Neural cell (in vitro differentiated cells): ENCODE measurements at regions not wholly inside any gene's neighbourhood (a gene's known extent, or its start where the extent isn't known, plus 50 kb on each side); places are given as distances from the start of the nearest gene placed in this dataset.

Experiments used
- H2AFZ ChIP-seq: fragments of 200-600, 300-800 bp; sonication (generic), shearing (Covaris generic); 2 replicates; pipeline ENCODE4 v1.6.0; 2014; ENCODE audit warnings: low read depth, mild to moderate bottlenecking, antibody characterized with exemption, low read length, moderate library complexity
- H3F3A ChIP-seq: fragments of 200-600 bp; shearing (Covaris generic); 2 replicates; pipeline ENCODE4 v1.6.1; 2016; ENCODE audit warnings: mild to moderate bottlenecking, moderate library complexity, mixed read lengths, antibody characterized with exemption, low read length; ENCODE audit not compliant: insufficient read depth, poor library complexity, severe bottlenecking
- H3K27ac ChIP-seq: fragments of 200-600, 300-800 bp; sonication (generic), shearing (Covaris generic); 2 replicates; pipeline ENCODE4 v1.5.1; 2014; ENCODE audit warnings: mild to moderate bottlenecking, low read length, moderate library complexity
- H3K27me3 ChIP-seq: fragments of 300-800, 200-600 bp; sonication (generic), shearing (Covaris generic); 2 replicates; pipeline ENCODE4 v1.6.0; 2014; ENCODE audit warnings: mild to moderate bottlenecking, low read depth, low read length, moderate library complexity; ENCODE audit not compliant: insufficient read depth
- H3K36me3 ChIP-seq: fragments of 300-800, 200-600 bp; sonication (generic), shearing (Covaris generic); 2 replicates; pipeline ENCODE4 v1.5.1; 2014; ENCODE audit warnings: mild to moderate bottlenecking, antibody characterized with exemption, low read length, moderate library complexity; ENCODE audit not compliant: insufficient read depth
- H3K4me2 ChIP-seq: fragments of 300-800, 200-600 bp; sonication (generic), shearing (Covaris generic); 2 replicates; pipeline ENCODE4 v1.6.0; 2014; ENCODE audit warnings: mild to moderate bottlenecking, low read length
- H3K4me3 ChIP-seq: fragments of 300-800, 200-600 bp; sonication (generic), shearing (Covaris generic); 2 replicates; pipeline ENCODE4 v1.5.1; 2014; ENCODE audit warnings: mild to moderate bottlenecking, low read length, moderate library complexity
- H3K79me2 ChIP-seq: fragments of 200-600 bp; shearing (Covaris generic); replicated peaks from 2 replicates; pipeline ENCODE4 v1.6.0; 2014; ENCODE audit warnings: mild to moderate bottlenecking, low read length, moderate library complexity; ENCODE audit not compliant: insufficient read depth
- H3K9ac ChIP-seq: fragments of 300-800, 200-600 bp; sonication (generic), shearing (Covaris generic); 2 replicates; pipeline ENCODE4 v1.6.1; 2016; ENCODE audit warnings: mild to moderate bottlenecking, low read length, mixed read lengths
- H3K9me2 ChIP-seq: fragments of 200-600 bp; shearing (Covaris generic); 2 replicates; pipeline ENCODE4 v1.6.1; 2016; ENCODE audit warnings: mild to moderate bottlenecking, low read length, mixed read lengths; ENCODE audit not compliant: insufficient read depth
- H3K9me3 ChIP-seq: fragments of 200-600, 300-800 bp; sonication (generic), shearing (Covaris generic); 2 replicates; pipeline ENCODE4 v1.6.1; 2016; ENCODE audit warnings: mild to moderate bottlenecking, mixed run types, low read length, moderate library complexity, mixed read lengths
- H4K20me1 ChIP-seq: fragments of 200-600 bp; shearing (Covaris generic); 2 replicates; pipeline ENCODE4 v1.6.1; 2016; ENCODE audit warnings: mild to moderate bottlenecking, mixed run types; ENCODE audit not compliant: insufficient read depth
- EP300 ChIP-seq: fragments of 450-650 bp; conservative IDR thresholded peaks from 2 replicates; pipeline ENCODE4 v1.6.1; 2014; ENCODE audit warnings: antibody characterized with exemption, mild to moderate bottlenecking, moderate library complexity; ENCODE audit not compliant: poor library complexity, severe bottlenecking
- EZH2 ChIP-seq: fragments of 200-600, 300-800 bp; shearing (Covaris generic), sonication (generic); IDR thresholded peaks from 2 replicates; pipeline ENCODE4 v1.6.1; 2014; ENCODE audit warnings: antibody characterized with exemption, low read length, borderline replicate concordance, mild to moderate bottlenecking; ENCODE audit not compliant: insufficient read depth, poor library complexity, severe bottlenecking
- MXI1 ChIP-seq: fragments of 450-650 bp; conservative IDR thresholded peaks from 2 replicates; pipeline ENCODE4 v1.6.1; 2014; ENCODE audit warnings: antibody characterized with exemption, mild to moderate bottlenecking; ENCODE audit not compliant: poor library complexity, severe bottlenecking
- POLR2AphosphoS5 ChIP-seq: IDR thresholded peaks from 2 replicates; pipeline ENCODE4 v1.6.1; 2012
- RAD21 ChIP-seq: fragments of 450-650 bp; conservative IDR thresholded peaks from 2 replicates; pipeline ENCODE4 v1.6.1; 2014; ENCODE audit warnings: antibody characterized with exemption, mild to moderate bottlenecking, moderate library complexity
- SMC3 ChIP-seq: fragments of 450-650 bp; conservative IDR thresholded peaks from 2 replicates; pipeline ENCODE4 v1.6.1; 2014; ENCODE audit warnings: antibody characterized with exemption, mild to moderate bottlenecking, moderate library complexity; ENCODE audit not compliant: poor library complexity
- TAF1 ChIP-seq: IDR thresholded peaks from 2 replicates; pipeline ENCODE4 v1.6.1; 2012; ENCODE audit warnings: low read depth
- TF ChIP-seq, protein P1 (sequence below): fragments of 450-650 bp; IDR thresholded peaks from 2 replicates; pipeline ENCODE4 v1.5.1; 2014; ENCODE audit warnings: antibody characterized with exemption, mild to moderate bottlenecking, moderate library complexity; ENCODE audit not compliant: poor library complexity, severe bottlenecking
- TF ChIP-seq, protein P2 (sequence below): IDR thresholded peaks from 2 replicates; pipeline ENCODE4 v1.6.1; 2012; ENCODE audit warnings: borderline replicate concordance

DNA sequence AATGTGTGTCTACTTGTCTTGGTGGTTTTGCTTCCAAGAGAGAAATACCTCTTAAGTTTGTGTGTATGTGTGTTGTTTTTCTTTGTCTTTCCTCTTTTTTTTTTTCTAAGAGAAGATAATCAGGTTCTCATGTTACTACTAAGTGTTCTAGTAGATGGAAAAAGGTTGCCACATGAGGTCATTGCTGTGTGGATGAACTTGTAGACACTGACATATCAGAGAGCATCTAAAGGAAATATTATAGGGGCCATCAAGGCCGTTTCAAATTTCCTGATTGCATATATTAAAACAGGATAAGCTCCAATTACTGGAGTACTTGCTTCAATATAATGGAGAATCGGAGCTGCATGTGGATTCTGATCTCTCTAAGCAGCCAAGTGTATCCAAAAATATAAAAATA is 747.5 kb downstream of the NR2F2 start:
- Histone ChIP-seq H3K9me2 (no peaks in the 10 kb centered on the region), H3K9me3 (no peaks in the 10 kb centered on the region), H4K20me1 (no peaks in the 10 kb centered on the region), H3K4me3 (no peak overlapping the region), H3K27ac (no peak overlapping the region), H3K9ac (no peak overlapping the region), H3K4me2 (no peak overlapping the region), H3K27me3 (no peaks in the 10 kb centered on the region), H3K36me3 (no peaks in the 10 kb centered on the region), H2AFZ (no peak overlapping the region), H3F3A (no peaks in the 10 kb centered on the region), H3K79me2 (no peaks in the 10 kb centered on the region)
- TF ChIP-seq RAD21 (no peak), EZH2 (no peak), EP300 (no peak), SMC3 (no peak), MXI1 (no peak), POLR2AphosphoS5 (no peak), TAF1 (no peak)
- TF ChIP-seq, protein P1, sequence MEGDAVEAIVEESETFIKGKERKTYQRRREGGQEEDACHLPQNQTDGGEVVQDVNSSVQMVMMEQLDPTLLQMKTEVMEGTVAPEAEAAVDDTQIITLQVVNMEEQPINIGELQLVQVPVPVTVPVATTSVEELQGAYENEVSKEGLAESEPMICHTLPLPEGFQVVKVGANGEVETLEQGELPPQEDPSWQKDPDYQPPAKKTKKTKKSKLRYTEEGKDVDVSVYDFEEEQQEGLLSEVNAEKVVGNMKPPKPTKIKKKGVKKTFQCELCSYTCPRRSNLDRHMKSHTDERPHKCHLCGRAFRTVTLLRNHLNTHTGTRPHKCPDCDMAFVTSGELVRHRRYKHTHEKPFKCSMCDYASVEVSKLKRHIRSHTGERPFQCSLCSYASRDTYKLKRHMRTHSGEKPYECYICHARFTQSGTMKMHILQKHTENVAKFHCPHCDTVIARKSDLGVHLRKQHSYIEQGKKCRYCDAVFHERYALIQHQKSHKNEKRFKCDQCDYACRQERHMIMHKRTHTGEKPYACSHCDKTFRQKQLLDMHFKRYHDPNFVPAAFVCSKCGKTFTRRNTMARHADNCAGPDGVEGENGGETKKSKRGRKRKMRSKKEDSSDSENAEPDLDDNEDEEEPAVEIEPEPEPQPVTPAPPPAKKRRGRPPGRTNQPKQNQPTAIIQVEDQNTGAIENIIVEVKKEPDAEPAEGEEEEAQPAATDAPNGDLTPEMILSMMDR, result no peak
- TF ChIP-seq, protein P2, sequence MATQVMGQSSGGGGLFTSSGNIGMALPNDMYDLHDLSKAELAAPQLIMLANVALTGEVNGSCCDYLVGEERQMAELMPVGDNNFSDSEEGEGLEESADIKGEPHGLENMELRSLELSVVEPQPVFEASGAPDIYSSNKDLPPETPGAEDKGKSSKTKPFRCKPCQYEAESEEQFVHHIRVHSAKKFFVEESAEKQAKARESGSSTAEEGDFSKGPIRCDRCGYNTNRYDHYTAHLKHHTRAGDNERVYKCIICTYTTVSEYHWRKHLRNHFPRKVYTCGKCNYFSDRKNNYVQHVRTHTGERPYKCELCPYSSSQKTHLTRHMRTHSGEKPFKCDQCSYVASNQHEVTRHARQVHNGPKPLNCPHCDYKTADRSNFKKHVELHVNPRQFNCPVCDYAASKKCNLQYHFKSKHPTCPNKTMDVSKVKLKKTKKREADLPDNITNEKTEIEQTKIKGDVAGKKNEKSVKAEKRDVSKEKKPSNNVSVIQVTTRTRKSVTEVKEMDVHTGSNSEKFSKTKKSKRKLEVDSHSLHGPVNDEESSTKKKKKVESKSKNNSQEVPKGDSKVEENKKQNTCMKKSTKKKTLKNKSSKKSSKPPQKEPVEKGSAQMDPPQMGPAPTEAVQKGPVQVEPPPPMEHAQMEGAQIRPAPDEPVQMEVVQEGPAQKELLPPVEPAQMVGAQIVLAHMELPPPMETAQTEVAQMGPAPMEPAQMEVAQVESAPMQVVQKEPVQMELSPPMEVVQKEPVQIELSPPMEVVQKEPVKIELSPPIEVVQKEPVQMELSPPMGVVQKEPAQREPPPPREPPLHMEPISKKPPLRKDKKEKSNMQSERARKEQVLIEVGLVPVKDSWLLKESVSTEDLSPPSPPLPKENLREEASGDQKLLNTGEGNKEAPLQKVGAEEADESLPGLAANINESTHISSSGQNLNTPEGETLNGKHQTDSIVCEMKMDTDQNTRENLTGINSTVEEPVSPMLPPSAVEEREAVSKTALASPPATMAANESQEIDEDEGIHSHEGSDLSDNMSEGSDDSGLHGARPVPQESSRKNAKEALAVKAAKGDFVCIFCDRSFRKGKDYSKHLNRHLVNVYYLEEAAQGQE, result no peak

DNA sequence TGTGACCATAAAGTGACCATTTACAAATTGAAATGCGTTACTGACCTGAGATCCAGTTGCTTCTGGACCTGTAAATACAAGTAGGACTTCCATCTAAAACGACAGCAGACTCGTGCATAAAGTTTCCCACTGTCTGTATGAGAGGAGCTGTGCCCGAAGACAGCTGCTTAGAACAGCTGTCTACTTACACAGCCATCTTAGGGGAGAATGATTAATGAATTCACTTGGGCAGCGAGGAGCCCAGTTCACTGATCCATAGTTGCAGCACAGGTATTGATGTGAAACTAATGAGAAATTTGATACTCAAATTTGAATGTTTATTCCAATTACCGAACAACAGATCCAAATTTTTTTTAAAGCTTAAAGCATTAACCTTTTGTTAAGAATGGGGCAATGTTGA is 748.1 kb downstream of the NR2F2 start:
- Histone ChIP-seq H3K4me3 (no peak overlapping the region), H3K27me3 (no peaks in the 10 kb centered on the region), H3K9me3 (no peaks in the 10 kb centered on the region), H3F3A (no peaks in the 10 kb centered on the region), H2AFZ (no peak overlapping the region), H3K79me2 (no peaks in the 10 kb centered on the region), H3K9me2 (no peaks in the 10 kb centered on the region), H4K20me1 (no peaks in the 10 kb centered on the region), H3K4me2 (no peak overlapping the region), H3K27ac (no peak overlapping the region), H3K36me3 (no peaks in the 10 kb centered on the region), H3K9ac (no peak overlapping the region)
- no peak for TF ChIP-seq TAF1
- TF ChIP-seq, protein P1, result no peak
- no peak for TF ChIP-seq EZH2
- no peak for TF ChIP-seq EP300
- TF ChIP-seq SMC3, result no peak
- TF ChIP-seq, protein P2, result no peak
- TF ChIP-seq RAD21, result no peak
- TF ChIP-seq MXI1, result no peak
- no peak for TF ChIP-seq POLR2AphosphoS5
